ENCODE measurements at regions not wholly inside any gene's neighbourhood (a gene's known extent, or its start where the extent isn't known, plus 50 kb on each side); places are given as distances from the start of the nearest gene placed in this dataset.

DNA sequence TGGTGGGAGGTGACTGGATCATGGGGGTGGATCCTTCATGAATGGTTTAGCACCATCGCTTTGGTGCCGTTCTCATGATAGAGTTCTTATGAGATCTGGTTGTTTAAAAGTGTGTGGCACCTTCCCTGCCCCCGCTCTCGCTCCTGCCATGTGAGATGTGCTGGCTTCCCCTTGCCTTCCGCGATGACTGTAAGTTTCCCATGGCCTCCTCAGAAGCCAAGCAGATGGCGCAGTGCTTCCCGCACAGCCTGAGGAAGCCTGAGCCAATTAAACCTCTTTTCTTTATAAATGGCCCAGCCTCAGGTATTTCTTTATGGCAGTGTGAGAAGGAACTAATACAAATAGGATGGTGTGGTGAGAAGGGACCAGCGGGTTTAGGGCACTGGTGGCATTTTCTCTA is 243.3 kb upstream of the CELF2 start:
- TF ChIP-seq, protein P1, sequence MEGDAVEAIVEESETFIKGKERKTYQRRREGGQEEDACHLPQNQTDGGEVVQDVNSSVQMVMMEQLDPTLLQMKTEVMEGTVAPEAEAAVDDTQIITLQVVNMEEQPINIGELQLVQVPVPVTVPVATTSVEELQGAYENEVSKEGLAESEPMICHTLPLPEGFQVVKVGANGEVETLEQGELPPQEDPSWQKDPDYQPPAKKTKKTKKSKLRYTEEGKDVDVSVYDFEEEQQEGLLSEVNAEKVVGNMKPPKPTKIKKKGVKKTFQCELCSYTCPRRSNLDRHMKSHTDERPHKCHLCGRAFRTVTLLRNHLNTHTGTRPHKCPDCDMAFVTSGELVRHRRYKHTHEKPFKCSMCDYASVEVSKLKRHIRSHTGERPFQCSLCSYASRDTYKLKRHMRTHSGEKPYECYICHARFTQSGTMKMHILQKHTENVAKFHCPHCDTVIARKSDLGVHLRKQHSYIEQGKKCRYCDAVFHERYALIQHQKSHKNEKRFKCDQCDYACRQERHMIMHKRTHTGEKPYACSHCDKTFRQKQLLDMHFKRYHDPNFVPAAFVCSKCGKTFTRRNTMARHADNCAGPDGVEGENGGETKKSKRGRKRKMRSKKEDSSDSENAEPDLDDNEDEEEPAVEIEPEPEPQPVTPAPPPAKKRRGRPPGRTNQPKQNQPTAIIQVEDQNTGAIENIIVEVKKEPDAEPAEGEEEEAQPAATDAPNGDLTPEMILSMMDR (IDR thresholded peaks at IDR 0.05; ENCODE audit: low read depth, low read length, poor library complexity, severe bottlenecking), result no peak
- TF ChIP-seq EZH2phosphoT487 (IDR thresholded peaks at IDR 0.05; ENCODE audit: borderline replicate concordance, low read length), result no peak

Measured in DOHH2 (cell line).